Loucy (cell line): ENCODE measurements at regions not wholly inside any gene's neighbourhood (a gene's known extent, or its start where the extent isn't known, plus 50 kb on each side); places are given as distances from the start of the nearest gene placed in this dataset.

Source experiments
- EZH2phosphoT487 ChIP-seq: fragments of 200-600 bp; IDR thresholded peaks from 2 replicates; pipeline ENCODE4 v1.6.1; 2018; ENCODE audit warnings: antibody characterized with exemption, mild to moderate bottlenecking, moderate library complexity, borderline replicate concordance
- TF ChIP-seq, protein P1 (sequence below): fragments of 200-600 bp; sonication (generic); conservative IDR thresholded peaks from 2 replicates; pipeline ENCODE4 v1.5.1; 2014; ENCODE audit warnings: mild to moderate bottlenecking, antibody characterized with exemption, low read length

DNA sequence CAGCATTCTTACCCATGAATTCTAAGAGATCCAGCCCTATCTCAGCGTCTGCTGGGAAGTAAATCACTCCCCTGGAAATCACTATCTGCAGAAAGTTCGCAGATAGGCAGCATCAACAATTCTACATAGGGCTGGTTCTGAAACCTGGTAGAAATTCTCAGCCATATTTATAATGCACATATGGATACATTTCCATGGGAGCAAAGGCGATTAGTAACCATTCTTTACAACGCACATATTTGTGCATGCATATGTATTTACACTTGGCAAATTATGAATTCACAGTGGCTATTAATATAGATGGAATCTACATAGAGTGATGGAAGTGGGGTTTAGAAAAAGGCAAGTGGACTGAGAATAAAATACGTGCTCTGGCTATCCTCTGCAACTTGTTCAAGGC, 128.0 kb upstream of the FOXB1 start:
- TF ChIP-seq, protein P1, sequence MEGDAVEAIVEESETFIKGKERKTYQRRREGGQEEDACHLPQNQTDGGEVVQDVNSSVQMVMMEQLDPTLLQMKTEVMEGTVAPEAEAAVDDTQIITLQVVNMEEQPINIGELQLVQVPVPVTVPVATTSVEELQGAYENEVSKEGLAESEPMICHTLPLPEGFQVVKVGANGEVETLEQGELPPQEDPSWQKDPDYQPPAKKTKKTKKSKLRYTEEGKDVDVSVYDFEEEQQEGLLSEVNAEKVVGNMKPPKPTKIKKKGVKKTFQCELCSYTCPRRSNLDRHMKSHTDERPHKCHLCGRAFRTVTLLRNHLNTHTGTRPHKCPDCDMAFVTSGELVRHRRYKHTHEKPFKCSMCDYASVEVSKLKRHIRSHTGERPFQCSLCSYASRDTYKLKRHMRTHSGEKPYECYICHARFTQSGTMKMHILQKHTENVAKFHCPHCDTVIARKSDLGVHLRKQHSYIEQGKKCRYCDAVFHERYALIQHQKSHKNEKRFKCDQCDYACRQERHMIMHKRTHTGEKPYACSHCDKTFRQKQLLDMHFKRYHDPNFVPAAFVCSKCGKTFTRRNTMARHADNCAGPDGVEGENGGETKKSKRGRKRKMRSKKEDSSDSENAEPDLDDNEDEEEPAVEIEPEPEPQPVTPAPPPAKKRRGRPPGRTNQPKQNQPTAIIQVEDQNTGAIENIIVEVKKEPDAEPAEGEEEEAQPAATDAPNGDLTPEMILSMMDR, result no peak
- no peak for TF ChIP-seq EZH2phosphoT487
